PC-3 (cell line): ENCODE measurements at regions not wholly inside any gene's neighbourhood (a gene's known extent, or its start where the extent isn't known, plus 50 kb on each side); places are given as distances from the start of the nearest gene placed in this dataset.

Experiments
- EZH2 ChIP-seq: fragments of 300-600 bp; sonication (generic); IDR thresholded peaks from one replicate; pipeline ENCODE4 v1.6.1; 2017; ENCODE audit warnings: antibody characterized with exemption, mild to moderate bottlenecking, low read length; ENCODE audit not compliant: unreplicated experiment
- EZH2phosphoT487 ChIP-seq: fragments of 300-600 bp; sonication (generic); IDR thresholded peaks from 2 replicates; pipeline ENCODE4 v1.6.1; 2018; ENCODE audit warnings: mild to moderate bottlenecking, antibody characterized with exemption, low read length, borderline replicate concordance
- TF ChIP-seq, protein P1 (sequence below): fragments of 300-600 bp; sonication (generic); conservative IDR thresholded peaks from 2 replicates; pipeline ENCODE4 v1.5.1; 2017; ENCODE audit warnings: antibody characterized with exemption, low read depth, mild to moderate bottlenecking, low read length

DNA sequence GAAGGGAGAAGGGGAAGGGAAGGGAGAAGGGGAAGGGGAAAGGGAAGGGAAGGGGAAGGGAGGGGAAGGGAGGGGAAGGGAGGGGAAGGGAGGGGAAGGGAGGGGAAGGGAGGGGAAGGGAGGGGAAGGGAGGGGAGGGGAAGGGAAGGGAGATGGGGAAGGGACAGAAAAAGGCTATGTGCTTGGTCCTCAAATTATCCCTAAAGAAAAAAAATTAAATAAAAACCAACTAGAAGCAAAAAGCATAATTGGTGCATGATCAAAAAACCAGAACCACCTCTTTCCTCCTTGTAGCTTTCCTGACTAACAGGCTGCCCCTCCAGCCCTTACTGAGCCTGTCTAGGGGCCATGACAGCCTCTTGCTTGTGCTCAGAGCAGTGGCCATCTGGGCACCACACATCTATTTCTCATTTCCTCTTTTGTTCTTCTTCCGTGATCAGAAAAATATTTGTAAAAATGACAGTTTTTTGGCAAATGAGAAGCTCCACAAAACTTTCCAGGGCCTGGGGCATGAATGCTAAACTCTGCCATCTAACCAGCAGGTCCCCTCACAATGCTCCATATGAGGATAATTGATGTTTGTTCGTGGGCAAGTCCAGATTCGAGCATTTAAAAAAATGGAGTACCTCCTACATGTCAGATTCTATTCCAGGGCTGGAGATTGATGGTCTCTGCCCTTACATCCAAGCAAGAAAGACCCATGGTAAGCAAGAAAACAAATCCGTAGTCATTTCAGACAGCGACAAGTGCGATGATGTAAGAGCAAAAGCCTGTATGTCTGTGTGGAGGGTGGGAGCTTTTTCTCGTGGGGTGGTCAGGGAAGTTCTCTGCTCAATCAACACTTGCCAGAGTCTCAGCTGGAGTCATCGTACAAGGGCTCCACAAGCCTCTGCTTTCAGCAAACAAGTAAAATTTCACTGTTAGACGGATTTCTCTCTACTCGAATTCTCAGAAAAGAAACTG, 320.9 kb downstream of the WDR11 start:
- TF ChIP-seq, protein P1, sequence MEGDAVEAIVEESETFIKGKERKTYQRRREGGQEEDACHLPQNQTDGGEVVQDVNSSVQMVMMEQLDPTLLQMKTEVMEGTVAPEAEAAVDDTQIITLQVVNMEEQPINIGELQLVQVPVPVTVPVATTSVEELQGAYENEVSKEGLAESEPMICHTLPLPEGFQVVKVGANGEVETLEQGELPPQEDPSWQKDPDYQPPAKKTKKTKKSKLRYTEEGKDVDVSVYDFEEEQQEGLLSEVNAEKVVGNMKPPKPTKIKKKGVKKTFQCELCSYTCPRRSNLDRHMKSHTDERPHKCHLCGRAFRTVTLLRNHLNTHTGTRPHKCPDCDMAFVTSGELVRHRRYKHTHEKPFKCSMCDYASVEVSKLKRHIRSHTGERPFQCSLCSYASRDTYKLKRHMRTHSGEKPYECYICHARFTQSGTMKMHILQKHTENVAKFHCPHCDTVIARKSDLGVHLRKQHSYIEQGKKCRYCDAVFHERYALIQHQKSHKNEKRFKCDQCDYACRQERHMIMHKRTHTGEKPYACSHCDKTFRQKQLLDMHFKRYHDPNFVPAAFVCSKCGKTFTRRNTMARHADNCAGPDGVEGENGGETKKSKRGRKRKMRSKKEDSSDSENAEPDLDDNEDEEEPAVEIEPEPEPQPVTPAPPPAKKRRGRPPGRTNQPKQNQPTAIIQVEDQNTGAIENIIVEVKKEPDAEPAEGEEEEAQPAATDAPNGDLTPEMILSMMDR, result no peak
- no peak for TF ChIP-seq EZH2
- no peak for TF ChIP-seq EZH2phosphoT487
